Tibial nerve (tissue), 4 donors: ENCODE measurements at regions not wholly inside any gene's neighbourhood (a gene's known extent, or its start where the extent isn't known, plus 50 kb on each side); places are given as distances from the start of the nearest gene placed in this dataset.

ENCODE experiments used
- DNase-seq, 2 donors: peaks; one replicate each; pipeline ENCODE4 v3.0.0-alpha.2; 2019; ENCODE audit warnings: low spot score in 2 of 2
- H3K27ac ChIP-seq, 4 donors: fragments of 200-600 bp; sonication (generic) in 3 of 4; one replicate each; pipeline ENCODE4 v1.5.1; 2017 to 2019; ENCODE audit warnings: mild to moderate bottlenecking in 1 of 4
- H3K27me3 ChIP-seq, 2 donors: fragments of 200-600 bp; sonication (generic) in 1 of 2; one replicate each; pipeline versions ENCODE4 v1.5.1 to v1.6.0; 2017 to 2019
- H3K36me3 ChIP-seq, 3 donors: fragments of 200-600 bp; sonication (generic); one replicate each; pipeline ENCODE4 v1.5.1; 2018 to 2019
- H3K4me1 ChIP-seq, 4 donors: fragments of 200-600 bp; sonication (generic) in 3 of 4; one replicate each; pipeline ENCODE4 v1.5.1; 2017 to 2019
- H3K4me3 ChIP-seq, 4 donors: fragments of 200-600 bp; sonication (generic) in 3 of 4; one replicate each; pipeline ENCODE4 v1.5.1; 2017 to 2019; ENCODE audit warnings: mild to moderate bottlenecking in 1 of 4, moderate library complexity in 1 of 4
- H3K9me3 ChIP-seq, 4 donors: fragments of 200-600 bp; sonication (generic) in 3 of 4; one replicate each; pipeline ENCODE4 v1.5.1; 2017 to 2019
- EP300 ChIP-seq, 2 donors: sonication (generic); formaldehyde crosslinking; IDR thresholded peaks; one replicate each; pipeline ENCODE4 v1.6.1; 2017; ENCODE audit warnings: antibody characterized with exemption in 2 of 2, mild to moderate bottlenecking in 1 of 2
- POLR2A ChIP-seq, 2 donors: fragments of 450-650 bp; IDR thresholded peaks; one replicate each; pipeline ENCODE4 v1.6.1; 2017; ENCODE audit warnings: antibody characterized with exemption in 2 of 2, mild to moderate bottlenecking in 2 of 2, moderate library complexity in 2 of 2
- WGBS, 2 donors: methylation state at CpG; one replicate each; pipeline ENCODE4 v1.1.5; 2018; 5-methylcytosine and 5-hydroxymethylcytosine counted together
- TF ChIP-seq, protein P1 (sequence below), 5 experiments: fragments of 200-600 bp in 3 of 5; fragments of 450-650 bp in 2 of 5; sonication (generic) in 3 of 5; IDR thresholded peaks; one replicate each; pipeline ENCODE4 v1.5.1; 2016 to 2019; ENCODE audit warnings: antibody characterized with exemption in 5 of 5, mild to moderate bottlenecking in 3 of 5, moderate library complexity in 2 of 5

DNA sequence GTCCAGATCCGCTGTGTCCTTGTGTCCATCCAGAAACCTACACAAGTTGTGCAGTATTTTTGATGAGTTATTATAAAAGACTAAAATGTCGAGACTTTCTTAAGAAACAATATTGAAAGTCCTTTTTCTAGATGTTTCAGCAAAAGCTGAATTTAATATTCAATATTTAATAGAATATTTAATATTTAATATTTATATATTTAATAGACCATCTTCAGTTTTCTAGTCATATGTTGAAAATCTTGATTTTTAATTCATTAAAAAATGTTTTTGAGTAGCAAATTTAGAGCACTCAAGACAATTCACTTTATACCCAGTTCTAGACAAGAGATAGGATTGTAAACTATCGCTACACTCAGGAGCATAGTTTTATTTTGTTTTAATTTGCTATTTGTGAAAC lies 447.8 kb downstream of the SLITRK5 start:
- TF ChIP-seq, protein P1, sequence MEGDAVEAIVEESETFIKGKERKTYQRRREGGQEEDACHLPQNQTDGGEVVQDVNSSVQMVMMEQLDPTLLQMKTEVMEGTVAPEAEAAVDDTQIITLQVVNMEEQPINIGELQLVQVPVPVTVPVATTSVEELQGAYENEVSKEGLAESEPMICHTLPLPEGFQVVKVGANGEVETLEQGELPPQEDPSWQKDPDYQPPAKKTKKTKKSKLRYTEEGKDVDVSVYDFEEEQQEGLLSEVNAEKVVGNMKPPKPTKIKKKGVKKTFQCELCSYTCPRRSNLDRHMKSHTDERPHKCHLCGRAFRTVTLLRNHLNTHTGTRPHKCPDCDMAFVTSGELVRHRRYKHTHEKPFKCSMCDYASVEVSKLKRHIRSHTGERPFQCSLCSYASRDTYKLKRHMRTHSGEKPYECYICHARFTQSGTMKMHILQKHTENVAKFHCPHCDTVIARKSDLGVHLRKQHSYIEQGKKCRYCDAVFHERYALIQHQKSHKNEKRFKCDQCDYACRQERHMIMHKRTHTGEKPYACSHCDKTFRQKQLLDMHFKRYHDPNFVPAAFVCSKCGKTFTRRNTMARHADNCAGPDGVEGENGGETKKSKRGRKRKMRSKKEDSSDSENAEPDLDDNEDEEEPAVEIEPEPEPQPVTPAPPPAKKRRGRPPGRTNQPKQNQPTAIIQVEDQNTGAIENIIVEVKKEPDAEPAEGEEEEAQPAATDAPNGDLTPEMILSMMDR (IDR thresholded peaks at IDR 0.05): no peak
- TF ChIP-seq POLR2A (IDR thresholded peaks at IDR 0.05) (no peak), EP300 (IDR thresholded peaks at IDR 0.05) (no peak)
- Histone ChIP-seq H3K36me3 (no peaks in the 10 kb centered on the region), H3K27me3 (no peaks in the 10 kb centered on the region), H3K4me1 (no peaks in the 10 kb centered on the region), H3K9me3 (no peaks in the 10 kb centered on the region), H3K27ac (no peak overlapping the region), H3K4me3 (no peak overlapping the region)
- DNase-seq: no peak
- 93 to 94% methylated on average over 3 of the region's 3 CpGs for WGBS, 2 donors

DNA sequence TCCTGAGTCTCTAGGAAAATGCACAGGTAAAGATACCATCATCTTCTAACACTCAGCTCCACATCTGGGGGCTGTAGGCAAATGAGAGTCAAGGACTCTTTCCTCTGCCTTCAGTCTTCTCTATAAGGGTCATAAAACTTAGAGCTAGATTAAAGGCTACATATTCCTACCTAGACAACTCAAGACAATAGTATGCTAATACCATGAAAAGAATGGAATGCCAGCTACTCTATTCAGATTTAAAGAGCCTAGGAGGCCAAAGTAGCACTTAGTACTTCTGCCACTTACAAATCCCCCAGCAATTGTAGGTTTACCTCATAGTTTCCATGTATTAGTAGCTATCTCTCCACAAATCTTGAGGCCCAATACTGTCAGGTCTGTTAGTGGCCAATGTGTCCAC lies 453.0 kb downstream of the SLITRK5 start:
- no peaks in the 10 kb centered on the region for H3K36me3 ChIP-seq
- H3K4me1 ChIP-seq: no peaks in the 10 kb centered on the region
- no peaks in the 10 kb centered on the region for H3K27me3 ChIP-seq
- no peak overlapping the region for H3K27ac ChIP-seq
- DNase-seq: no peak
- H3K4me3 ChIP-seq: no peak overlapping the region
- no peaks in the 10 kb centered on the region for H3K9me3 ChIP-seq
- no peak for TF ChIP-seq EP300 (IDR thresholded peaks at IDR 0.05)
- TF ChIP-seq POLR2A (IDR thresholded peaks at IDR 0.05): no peak
- TF ChIP-seq, protein P1 (IDR thresholded peaks at IDR 0.05): no peak

DNA sequence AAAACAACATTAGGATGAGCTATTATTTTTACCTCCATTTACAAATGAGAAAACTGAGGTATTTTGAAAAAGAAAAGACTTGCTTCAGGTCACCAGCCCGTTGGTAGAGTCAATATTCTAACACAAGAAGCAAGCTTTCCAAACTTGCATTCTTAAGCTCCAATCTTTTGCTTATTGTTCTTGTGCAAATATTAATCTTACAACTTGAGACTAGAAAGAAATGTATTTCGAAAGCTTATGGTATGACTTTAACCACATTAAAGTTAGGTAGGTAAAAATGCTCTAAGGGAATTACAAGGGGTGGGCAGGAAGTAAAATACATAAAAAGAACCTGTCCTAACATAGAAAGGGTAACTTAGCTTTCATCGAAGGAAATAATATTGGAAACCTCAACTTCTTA lies 453.9 kb downstream of the SLITRK5 start:
- TF ChIP-seq POLR2A (IDR thresholded peaks at IDR 0.05) (no peak), EP300 (IDR thresholded peaks at IDR 0.05) (no peak)
- TF ChIP-seq, protein P1 (IDR thresholded peaks at IDR 0.05): no peak
- H3K9me3 ChIP-seq: no peaks in the 10 kb centered on the region
- no peaks in the 10 kb centered on the region for H3K27me3 ChIP-seq
- no peaks in the 10 kb centered on the region for H3K4me1 ChIP-seq
- no peak for DNase-seq
- H3K27ac ChIP-seq: no peak overlapping the region
- 80 to 89% methylated on average over 3 of the region's 3 CpGs for WGBS, 2 donors
- H3K36me3 ChIP-seq: no peaks in the 10 kb centered on the region
- no peak overlapping the region for H3K4me3 ChIP-seq

DNA sequence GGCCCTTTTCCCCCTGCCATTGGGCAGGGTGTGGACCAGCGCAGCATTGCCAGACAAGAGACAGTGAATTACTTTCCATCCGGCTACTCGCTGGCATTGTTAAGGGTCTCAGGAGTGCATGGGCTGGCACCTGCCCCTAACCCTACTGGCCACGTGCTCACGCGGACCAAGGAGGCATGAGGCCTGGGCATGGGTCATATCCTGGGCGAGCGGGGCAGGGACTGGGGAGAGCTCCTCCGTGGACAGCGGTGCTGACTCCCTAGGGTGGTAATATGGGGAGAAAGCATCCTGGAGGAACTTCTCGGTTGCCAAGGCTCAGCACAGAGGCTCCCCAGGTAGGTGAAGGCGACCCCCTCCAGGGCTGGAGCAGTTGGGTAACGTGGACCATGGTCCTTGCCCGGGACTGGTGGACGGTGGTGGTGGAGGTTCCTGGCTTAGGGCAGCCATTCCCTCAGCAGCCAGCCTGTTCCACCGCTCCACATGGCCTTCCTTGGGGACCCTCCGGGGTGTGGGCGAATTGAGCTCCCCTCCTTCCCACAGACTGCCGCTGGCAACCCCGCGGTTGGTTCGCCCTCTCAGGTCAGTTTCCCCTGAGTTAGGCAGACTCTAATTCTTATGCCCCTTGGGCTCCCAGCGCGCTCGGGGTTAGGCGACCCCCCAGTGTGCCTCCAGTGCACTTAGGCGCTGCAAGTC lies 465.1 kb downstream of the SLITRK5 start:
- Histone ChIP-seq H3K27ac (no peak overlapping the region), H3K4me1 (no peaks in the 10 kb centered on the region), H3K9me3 (peaks cover 0 to 5% (median 0%) of the 10 kb centered on the region in 4 donors), H3K4me3 (no peak overlapping the region), H3K36me3 (no peaks in the 10 kb centered on the region), H3K27me3 (no peaks in the 10 kb centered on the region)
- DNase-seq: no peak
- WGBS, 2 donors: 97% methylated on average over 24 to 27 of the region's 27 CpGs
- TF ChIP-seq, protein P1 (IDR thresholded peaks at IDR 0.05): no peak
- TF ChIP-seq POLR2A (IDR thresholded peaks at IDR 0.05) (no peak), EP300 (IDR thresholded peaks at IDR 0.05) (no peak)

DNA sequence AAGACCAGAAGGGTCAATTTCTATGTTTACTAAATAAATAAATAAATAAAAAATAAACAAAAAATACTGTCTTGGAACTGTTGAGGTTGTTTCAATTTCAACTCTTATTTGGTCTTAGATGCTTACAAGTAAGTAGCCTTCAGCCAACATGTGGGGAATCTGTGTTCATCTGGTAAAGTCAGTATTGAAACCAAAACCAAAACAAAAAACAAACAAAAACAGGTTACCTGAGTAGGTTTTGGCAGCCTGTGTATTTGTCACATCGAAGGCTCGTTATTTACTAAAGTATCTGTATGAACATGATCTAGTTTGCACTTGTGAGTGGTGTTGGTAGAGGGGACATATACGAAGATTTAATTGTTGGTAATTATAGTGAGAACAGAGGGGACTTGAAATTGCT lies 471.5 kb downstream of the SLITRK5 start:
- no peaks in the 10 kb centered on the region for H3K9me3 ChIP-seq
- H3K36me3 ChIP-seq: no peaks in the 10 kb centered on the region
- TF ChIP-seq, protein P1 (IDR thresholded peaks at IDR 0.05): no peak
- TF ChIP-seq POLR2A (IDR thresholded peaks at IDR 0.05) (no peak), EP300 (IDR thresholded peaks at IDR 0.05) (no peak)
- no peaks in the 10 kb centered on the region for H3K4me1 ChIP-seq
- 62 to 69% methylated on average over 3 of the region's 3 CpGs for WGBS, 2 donors
- DNase-seq: no peak
- no peak overlapping the region for H3K27ac ChIP-seq
- no peak overlapping the region for H3K4me3 ChIP-seq
- no peaks in the 10 kb centered on the region for H3K27me3 ChIP-seq
